ENCODE measurements at regions not wholly inside any gene's neighbourhood (a gene's known extent, or its start where the extent isn't known, plus 50 kb on each side); places are given as distances from the start of the nearest gene placed in this dataset.

DNA sequence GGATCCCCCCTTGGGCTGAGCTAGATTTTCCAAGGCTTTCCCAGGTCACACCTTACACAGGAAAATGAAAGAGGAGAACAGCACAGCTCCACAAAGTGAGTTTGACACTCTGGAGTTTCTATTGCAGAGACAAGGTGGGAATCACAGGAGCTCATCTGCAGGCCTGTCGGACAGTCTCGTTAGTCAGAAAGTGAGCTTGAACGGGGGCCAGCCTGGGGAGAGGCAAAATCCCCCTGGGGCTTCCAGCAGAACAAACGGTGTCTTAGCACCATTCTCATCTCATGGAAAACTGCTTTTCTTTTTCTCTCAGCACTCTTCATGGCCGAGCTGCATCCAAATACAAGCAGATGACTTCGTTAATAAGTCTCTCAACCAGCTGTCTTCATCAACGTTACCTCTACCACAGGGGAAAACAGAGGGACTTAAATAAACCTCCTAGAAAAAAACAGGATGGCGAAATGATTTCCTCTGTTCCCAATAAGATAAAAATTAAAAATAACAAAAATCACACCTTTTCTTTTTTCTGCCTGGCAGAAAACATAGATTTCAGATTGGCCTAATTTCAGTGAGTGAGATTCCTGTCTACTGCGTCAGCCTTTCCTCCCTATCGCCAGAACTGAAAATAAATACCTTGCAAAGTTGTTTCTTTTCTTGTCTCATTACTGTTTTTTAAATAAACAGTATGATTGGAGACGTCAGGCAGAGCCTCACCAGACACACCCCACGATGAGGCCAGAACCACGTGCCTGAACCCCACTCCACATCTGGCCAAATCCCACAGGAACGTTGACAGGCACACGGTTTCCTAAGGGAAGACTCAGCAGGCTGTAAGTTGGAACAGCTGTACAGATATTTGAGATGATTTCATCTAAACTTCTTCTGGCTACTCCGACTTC lies 219.0 kb downstream of the TTLL2 start:
- in situ Hi-C loops (cut with HindIII; ENCODE audit: low pct_unique_long_range_greater_than_20kb, low sequenced_read_pairs): no loop called here
- no peak for DNase-seq (ENCODE audit: low read depth, low spot score)

DNA sequence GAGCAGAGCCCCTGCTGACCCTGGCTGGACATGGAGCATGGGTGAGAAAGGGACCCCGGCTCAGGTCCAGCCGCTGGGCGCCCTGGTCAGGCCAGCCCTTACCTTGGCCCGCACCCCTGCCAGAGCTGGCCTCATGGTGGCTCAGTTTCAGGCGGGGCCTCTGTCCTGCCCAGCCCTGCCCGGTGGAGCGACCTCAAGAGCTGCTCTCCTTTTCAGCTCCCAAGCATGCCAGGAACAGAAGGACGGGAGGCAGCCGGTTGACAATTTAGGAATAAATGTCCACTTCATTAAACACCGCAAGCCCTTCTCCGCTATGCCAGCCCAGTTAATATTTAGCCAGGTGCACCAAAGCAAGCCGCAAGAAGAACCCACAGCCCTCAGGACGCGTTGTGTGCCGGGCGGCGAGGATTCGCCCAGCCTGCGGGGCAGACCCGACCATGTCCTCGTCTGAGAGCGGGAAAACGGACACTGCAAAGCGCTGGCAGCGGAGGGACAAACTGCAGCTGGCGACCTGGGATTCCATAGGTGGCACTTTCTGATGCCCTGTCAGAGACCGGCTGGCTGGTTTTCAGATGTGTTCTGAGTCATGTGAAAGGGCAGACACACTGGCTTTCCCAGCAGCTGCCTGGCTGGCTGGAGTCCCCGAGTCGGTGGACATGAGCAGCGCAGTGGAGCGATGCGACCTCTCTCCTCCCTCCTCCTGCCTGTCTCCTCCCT lies 221.9 kb downstream of the TTLL2 start:
- in situ Hi-C loops (cut with HindIII; ENCODE audit: low pct_unique_long_range_greater_than_20kb, low sequenced_read_pairs): no loop called here
- no peak for DNase-seq (ENCODE audit: low read depth, low spot score)

DNA sequence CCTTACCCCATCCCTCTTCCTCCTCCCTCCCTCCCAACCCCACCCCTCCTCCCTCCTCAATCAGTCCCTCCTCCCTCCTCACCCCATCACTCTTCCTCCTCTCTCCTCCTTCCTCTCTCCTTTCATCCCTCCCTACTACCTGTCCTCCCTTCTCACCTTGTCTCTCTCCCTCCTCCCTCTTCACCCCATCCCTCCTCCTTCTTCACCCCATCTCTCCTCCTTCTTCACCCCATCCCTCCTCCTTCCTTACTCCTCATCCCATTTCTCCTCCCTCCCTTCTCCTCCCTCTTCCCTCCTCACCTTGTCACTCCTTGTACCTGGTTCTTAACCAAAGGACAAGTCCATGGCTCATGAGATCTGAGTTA lies 222.4 kb downstream of the TTLL2 start:
- no peak for DNase-seq (ENCODE audit: low read depth, low spot score)
- in situ Hi-C loops (cut with HindIII; ENCODE audit: low pct_unique_long_range_greater_than_20kb, low sequenced_read_pairs): no loop called here

DNA sequence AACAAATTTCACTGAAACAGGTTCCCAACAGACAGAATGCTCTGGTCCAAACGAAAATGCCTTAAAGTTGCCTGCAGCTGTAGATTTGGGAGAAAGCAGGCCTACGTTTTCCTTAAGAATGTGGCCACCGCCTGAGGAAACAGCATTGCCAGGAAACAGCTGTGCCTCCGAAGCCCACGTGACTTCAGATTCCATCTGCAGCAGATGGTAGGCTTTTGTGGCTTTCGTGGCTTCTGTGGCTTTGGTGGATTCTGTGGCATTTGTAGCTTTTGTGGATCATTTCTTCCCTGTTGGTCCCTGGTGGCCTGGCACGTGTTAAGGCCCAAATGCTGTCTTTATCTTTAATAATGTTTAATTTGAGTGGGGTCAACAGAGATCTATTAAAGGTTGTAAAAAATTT lies 222.9 kb downstream of the TTLL2 start:
- in situ Hi-C loops (cut with HindIII; ENCODE audit: low pct_unique_long_range_greater_than_20kb, low sequenced_read_pairs): no loop called here
- no peak for DNase-seq (ENCODE audit: low read depth, low spot score)

DNA sequence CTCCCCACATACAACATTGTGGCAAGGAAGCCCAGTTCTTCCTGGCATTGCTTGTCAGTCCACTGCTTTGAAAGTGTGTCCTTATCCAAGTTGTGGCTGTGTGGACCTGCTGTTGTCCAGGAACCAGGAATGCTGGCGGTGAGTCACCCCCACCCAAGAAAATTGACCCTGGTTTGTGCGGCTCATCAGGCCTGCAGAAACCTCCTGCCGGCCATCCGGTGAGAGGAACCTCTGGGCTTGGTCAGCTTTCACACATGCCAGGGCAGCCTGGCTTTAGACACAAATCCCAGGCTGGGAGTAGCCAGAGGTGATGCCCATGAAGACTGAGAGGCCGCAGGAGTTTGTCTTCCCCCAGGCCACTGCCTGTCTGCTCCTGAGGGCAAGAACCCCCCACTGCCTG lies 223.6 kb downstream of the TTLL2 start:
- in situ Hi-C loops (cut with HindIII; ENCODE audit: low pct_unique_long_range_greater_than_20kb, low sequenced_read_pairs): no loop called here
- DNase-seq (ENCODE audit: low read depth, low spot score): no peak

DNA sequence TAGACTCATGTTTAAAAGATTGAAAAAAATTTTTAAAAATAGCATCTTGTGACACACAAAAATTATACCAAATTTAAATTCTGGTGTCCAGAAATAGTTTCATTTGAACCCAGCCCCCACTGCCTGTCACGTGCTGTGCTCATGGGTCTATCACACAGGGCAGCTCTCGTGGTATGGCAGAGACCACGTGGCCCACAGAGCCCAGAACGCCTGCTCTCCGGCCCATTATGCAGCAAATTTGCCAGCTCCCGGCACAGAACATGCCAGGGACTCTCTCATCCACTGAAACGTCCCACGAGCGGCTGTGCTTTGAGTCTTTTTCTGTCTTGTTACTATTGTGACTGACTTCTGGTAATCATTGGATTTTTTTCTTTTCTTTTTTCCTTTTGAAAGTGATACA lies 224.3 kb downstream of the TTLL2 start:
- DNase-seq (ENCODE audit: low read depth, low spot score): peak; percentile 18
- in situ Hi-C loops (cut with HindIII; ENCODE audit: low pct_unique_long_range_greater_than_20kb, low sequenced_read_pairs): no loop called here

DNA sequence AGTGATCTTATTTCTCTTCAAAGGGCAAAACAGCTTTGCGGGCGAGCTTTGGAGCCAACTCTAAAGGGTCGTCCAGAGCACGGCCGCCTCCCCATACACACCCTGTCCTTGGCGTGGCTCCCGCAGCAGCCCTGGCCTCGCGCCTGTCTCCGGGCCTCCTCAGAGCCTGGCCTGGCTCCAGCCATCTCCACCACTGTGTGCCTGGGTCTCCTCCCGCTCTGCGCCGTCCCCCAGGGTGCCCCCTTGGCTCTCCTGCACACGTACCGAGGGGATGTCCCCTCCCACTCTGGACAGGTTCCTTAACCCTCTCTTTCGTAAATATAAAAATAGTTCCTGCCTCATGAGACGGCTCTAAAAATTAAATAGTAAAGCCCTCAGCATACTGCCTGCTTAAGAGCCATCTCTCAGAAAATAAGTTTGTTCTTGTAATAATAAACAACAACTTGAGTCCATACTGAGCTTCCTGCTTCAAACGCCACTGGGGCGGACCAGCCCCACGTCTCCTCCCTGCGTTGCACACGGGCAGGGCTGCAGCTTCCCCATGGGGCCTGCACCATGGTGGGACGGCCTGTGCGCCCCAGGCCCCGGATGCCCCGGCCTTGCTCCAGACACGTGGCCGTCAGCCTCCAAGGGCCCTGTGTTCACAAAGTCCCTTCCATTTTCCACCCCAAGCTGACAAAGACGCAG lies 226.2 kb downstream of the TTLL2 start:
- in situ Hi-C loops (cut with HindIII; ENCODE audit: low pct_unique_long_range_greater_than_20kb, low sequenced_read_pairs): no loop called here
- no peak for DNase-seq (ENCODE audit: low read depth, low spot score)

DNA sequence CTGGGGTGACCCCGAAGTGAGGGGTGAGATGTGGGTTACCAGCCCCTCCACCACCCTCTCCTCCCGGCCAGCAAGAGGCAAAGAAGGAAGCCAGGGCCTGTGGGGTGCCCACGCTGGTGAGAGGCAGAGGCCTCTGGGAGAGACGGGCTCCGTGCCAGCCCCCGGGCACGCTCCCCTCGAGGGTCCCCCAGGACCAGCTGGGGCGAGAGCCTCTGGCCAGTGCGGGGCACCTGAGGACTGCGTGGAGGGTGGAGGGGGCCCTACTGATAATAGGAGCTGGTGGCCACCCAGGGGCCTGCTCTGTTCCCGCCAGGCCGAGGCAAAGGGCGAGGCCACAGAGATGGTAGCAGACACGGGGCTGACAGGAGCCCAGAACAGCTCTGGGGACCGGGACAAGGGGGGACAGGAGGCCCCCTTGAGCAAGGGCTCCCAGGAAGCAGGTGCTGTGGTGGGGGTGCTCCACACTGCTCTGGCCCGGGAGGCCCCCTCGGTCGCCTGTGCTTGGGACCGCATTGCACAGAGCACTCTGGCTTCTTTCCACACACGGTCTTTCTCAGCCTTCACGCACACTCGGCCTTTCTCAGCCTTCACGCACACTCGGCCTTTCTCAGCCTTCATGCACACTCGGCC lies 226.9 kb downstream of the TTLL2 start:
- in situ Hi-C loops (cut with HindIII; ENCODE audit: low pct_unique_long_range_greater_than_20kb, low sequenced_read_pairs): no loop called here
- DNase-seq (ENCODE audit: low read depth, low spot score): no peak

DNA sequence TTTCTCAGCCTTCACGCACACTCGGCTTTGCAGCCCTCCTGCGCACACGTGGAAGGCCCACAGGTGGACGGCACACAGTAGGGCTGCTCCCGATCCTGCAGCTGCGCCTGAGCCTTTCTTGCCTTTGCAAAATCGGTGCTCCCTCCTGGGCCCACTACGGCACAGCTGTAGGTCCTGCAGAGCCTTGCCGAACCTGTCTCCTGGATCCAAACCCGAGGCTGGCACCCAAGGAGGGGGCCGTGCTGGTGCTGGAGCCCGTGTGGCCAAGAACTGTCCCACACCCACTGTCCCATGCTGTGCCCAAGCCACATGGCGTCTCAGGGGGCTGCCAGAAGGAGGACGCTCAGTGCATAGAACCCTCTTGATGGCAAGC lies 227.4 kb downstream of the TTLL2 start:
- DNase-seq (ENCODE audit: low read depth, low spot score): no peak
- in situ Hi-C loops (cut with HindIII; ENCODE audit: low pct_unique_long_range_greater_than_20kb, low sequenced_read_pairs): no loop called here

DNA sequence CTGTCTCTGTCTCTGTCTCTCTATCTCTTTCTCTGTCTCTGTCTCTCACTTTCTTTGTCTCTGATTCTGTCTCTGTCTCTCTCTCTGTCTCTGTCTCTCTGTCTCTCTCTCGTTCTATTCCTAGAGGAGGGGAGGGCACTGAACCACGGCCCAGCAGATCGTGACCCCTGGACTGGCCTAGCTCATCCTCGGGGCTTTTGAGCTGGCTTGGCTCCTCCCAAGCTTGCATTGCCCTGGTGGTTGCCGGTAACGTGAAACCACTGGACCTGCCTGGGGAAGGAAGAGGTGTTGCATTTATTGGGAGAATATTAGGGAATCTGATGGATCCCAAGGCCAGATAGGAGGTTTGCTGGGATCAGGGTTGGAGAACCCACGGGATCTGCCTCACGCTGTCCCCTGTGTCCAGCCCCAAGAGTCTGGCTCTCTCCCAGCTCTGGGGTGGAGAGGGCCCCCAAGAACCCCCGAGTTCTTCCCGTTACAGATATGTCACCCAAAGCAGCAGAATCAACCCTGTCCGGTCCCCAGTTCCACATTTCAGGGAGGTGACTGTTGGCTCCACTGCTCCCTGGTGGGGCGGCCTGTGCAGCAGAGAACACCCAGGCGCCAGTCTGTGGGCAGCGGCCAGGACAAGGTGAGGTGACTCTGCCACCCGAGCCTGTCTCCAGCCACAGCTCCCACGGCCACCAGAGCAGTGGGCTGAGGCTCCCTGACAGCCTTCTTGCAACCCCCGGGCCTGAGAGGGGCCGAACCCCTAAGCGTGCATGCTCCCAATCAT lies 228.3 kb downstream of the TTLL2 start:
- DNase-seq (ENCODE audit: low read depth, low spot score): no peak
- in situ Hi-C loops (cut with HindIII; ENCODE audit: low pct_unique_long_range_greater_than_20kb, low sequenced_read_pairs): no loop called here

DNA sequence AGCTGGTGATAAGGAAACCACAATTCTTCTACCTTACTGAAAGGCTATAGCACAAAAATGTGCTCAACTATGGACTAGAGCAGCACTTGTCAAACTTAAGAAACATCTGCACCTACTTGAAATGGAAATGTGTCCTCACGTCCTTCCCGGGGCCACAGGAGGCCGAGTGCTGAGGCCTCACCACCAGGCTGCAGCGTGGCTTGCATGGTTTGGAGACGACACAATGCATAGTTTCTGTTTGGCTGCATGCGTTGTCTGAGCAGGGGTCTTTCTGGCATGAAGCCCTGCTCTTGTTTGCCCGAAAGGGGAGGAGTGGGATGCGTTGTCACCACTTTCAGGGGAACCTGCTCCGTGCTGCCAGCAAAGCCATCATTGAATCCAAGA lies 228.8 kb downstream of the TTLL2 start:
- DNase-seq (ENCODE audit: low read depth, low spot score): no peak
- in situ Hi-C loops (cut with HindIII; ENCODE audit: low pct_unique_long_range_greater_than_20kb, low sequenced_read_pairs): no loop called here

DNA sequence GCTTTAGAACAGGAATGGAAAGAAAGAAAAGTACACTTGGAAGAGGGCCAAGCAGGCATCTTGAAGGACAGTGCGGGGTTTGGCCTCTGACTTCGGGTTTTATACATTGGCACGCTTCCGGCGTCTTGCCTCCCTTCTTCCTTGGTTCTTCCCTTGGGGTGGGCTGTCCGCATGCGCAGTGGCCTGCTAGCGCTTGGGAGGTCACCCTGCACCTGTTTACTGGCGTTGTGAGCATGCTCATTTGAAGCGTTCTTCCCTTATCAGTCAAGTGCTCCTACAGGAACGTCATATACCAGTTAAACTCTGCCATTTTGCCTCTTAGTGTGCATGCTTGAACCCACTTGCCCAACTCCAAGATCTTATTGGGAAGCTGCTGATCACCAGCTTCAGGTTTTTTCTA lies 230.0 kb downstream of the TTLL2 start:
- no peak for DNase-seq (ENCODE audit: low read depth, low spot score)
- in situ Hi-C loops (cut with HindIII; ENCODE audit: low pct_unique_long_range_greater_than_20kb, low sequenced_read_pairs): no loop called here

DNA sequence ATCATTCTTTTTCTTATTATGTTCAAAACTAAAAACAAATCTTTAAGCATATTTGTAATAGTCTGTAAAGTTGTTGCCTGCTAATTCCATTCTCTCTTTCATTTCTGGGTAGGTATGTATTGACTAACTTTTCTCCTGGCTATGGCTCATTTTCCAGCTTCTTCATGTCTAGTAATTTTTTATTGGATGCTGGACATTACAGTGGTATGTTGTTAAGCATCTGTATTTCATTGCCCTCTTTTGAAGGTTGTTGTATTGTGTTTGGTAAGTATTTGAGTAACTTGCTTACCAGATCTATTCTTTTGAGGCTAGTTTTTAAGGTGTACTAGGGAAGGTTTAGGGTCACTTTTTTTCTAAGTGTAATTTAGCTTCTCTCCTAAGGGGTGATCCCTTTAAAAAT lies 230.9 kb downstream of the TTLL2 start:
- in situ Hi-C loops (cut with HindIII; ENCODE audit: low pct_unique_long_range_greater_than_20kb, low sequenced_read_pairs): no loop called here
- no peak for DNase-seq (ENCODE audit: low read depth, low spot score)

DNA sequence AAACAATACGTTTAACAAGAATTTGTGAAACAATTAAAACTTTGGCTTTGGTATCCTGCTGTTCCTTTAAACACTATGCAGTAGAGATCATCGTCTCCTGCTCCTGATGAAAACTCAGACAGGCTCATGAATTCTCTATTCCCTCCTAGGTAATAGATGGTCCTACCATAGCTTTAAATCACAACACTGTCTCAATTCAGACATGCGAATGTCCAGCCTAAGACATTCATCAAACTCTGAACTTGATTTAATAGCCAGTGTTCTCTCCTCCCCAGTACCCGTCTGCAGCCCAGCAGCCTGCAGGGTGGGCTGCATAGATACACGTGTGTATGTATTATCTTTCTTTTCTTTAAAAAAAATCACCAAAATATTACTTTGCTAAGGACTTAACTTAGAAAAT lies 232.8 kb downstream of the TTLL2 start:
- in situ Hi-C loops (cut with HindIII; ENCODE audit: low pct_unique_long_range_greater_than_20kb, low sequenced_read_pairs): no loop called here
- DNase-seq (ENCODE audit: low read depth, low spot score): no peak

DNA sequence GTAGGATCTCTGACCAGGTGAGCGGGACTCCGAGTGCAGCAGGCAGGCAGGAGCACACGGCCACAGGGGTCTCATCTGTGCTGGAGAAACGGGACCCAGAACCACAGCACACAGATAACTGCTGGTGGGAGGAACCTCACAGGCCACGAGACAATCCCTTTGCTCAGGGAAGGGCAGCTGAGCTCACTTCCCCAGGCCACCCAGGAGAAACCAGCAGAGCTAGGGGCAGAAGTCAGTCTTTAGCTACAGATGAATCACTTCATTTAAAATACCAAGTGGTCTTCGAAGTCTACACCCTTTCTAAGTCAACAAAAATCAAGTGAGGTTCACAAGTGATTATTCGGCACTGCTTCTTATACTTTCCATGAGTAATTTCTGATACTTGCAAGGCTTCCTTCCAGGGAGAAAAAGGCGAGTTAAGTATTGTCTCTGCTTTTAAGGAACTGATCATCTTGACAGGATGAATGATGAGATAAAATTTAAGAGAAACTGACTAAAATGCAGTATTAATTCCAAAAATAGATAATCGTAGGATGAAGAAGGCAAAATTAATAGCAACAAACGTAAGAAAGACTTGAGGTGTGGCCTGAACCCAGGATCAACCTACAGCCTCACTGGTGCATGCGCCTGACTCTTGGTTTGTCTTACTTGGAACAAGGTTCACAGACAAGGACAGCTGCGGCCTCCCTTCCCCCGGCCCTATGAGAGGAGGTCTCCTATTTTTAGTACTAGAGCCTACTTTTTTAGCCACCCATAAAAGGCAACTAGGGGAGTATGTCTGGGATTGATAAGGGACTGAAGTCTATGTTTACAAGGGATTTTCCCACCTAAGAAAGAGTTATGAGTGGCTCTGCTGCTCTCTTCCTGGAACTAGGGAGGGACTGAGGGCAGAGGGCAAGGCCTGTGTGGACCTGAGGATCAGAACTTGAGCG lies 233.6 kb downstream of the TTLL2 start:
- no peak for DNase-seq (ENCODE audit: low read depth, low spot score)
- in situ Hi-C loops (cut with HindIII; ENCODE audit: low pct_unique_long_range_greater_than_20kb, low sequenced_read_pairs): no loop called here

DNA sequence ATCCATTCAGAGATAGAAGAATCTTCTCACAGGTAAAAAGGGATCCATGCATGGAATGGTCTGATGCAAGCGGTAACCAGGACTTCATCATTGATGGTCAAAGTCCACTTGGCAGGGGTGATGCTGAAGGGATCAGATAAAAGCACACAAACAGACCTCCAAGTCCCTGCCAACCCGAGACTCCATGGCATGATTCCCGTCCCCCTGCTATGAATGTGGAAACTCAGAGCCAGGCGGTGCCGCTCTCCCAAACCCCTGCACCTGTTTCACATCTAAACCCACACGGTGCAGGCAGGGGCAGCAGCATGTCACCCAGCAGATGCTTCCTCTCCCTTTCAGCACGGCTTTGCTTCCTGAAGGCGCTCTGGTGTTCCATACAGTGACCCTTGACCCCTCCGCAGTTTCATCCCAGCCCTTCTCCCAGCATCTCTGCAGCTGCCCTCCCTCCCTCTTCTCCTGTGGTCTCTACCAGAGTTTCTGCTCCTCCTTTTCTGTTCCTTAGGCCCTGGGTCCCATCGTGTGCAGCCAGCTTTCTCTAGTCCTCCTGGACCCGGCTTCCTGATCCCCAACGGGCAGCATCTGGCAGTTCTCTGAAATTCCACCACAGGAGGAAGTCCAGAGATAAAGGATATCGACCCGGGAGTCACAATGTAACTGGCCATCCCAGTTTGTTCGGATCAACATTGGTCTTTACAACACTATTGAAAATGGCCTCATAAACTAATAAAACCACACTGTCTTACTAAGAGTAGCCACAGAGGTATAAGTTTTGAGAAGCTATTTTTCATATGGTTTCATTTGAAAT lies 235.0 kb downstream of the TTLL2 start:
- in situ Hi-C loops (cut with HindIII; ENCODE audit: low pct_unique_long_range_greater_than_20kb, low sequenced_read_pairs): no loop called here
- DNase-seq (ENCODE audit: low read depth, low spot score): no peak

Measured in SK-MEL-5 (cell line).